Calu3 (cell line): ENCODE measurements at regions not wholly inside any gene's neighbourhood (a gene's known extent, or its start where the extent isn't known, plus 50 kb on each side); places are given as distances from the start of the nearest gene placed in this dataset.

Source experiments
- BruUV-seq: library from RNA; stranded (reverse); fragments of 400-500 nt; replicated peaks from 2 replicates; lab custom pipeline; 2021; lab: Mats Ljungman, UMichigan
- CTCF ChIA-PET: fragments of 300-600 bp; sonication (Branson Sonifier 250); formaldehyde crosslinking; loops from one replicate; lab custom pipeline; 2022; ENCODE audit warnings: antibody characterized with exemption; lab: Charles Lee
- DNase-seq: peaks from one replicate; pipeline ENCODE4 v3.0.0; 2022
- H3K27ac Mint-ChIP-seq: one replicate; pipeline ENCODE4 v1.8.0; 2022; ENCODE audit warnings: mixed read lengths; ENCODE audit not compliant: unreplicated experiment
- H3K27me3 Mint-ChIP-seq: one replicate; pipeline ENCODE4 v1.8.0; 2022; ENCODE audit warnings: mixed read lengths; ENCODE audit not compliant: unreplicated experiment
- H3K36me3 Mint-ChIP-seq: one replicate; pipeline ENCODE4 v1.8.0; 2022; ENCODE audit warnings: mild to moderate bottlenecking, moderate library complexity, mixed read lengths; ENCODE audit not compliant: insufficient read depth, unreplicated experiment
- H3K4me1 Mint-ChIP-seq: one replicate; pipeline ENCODE4 v1.8.0; 2022; ENCODE audit warnings: mild to moderate bottlenecking, low read depth, mixed read lengths; ENCODE audit not compliant: unreplicated experiment
- H3K4me3 Mint-ChIP-seq: one replicate; pipeline ENCODE4 v1.8.0; 2022; ENCODE audit warnings: mild to moderate bottlenecking, low read depth, moderate library complexity, mixed read lengths; ENCODE audit not compliant: unreplicated experiment
- H3K9me3 Mint-ChIP-seq: one replicate; pipeline ENCODE4 v1.8.0; 2022; ENCODE audit warnings: low read depth, mixed read lengths; ENCODE audit not compliant: unreplicated experiment
- intact Hi-C: fragments of 100-400 bp; cut with micrococcal nuclease; formaldehyde crosslinking; loops from one replicate; pipeline ENCODE4 v1.10.0; 2022; ENCODE audit not compliant: unreplicated experiment
- TF ChIP-seq, protein P1 (sequence below): fragments of 200-600 bp; IDR thresholded peaks from one replicate; pipeline ENCODE4 v1.8.0; 2022; ENCODE audit warnings: antibody characterized with exemption; ENCODE audit not compliant: unreplicated experiment

DNA sequence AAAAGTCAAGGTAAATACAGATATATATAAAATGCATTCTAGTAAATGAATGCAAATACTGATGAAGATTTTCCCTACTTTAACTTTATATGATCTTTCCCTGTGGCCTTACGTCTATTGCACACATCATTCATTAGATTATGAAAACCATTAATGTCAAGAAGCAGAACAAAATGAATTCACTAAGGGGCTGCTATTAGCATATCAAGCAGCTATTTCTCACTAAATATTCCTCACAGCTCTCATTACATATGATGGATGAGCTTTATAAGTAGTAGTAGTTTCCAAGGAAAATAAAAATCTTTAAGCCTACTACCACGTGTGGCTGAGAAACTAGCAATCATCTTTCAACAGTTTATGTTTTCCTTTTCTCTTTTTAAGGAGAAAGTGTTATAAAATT is 702.8 kb upstream of the SLC39A10 start:
- H3K4me3 Mint-ChIP-seq, result no peak overlapping the region
- no peaks in the 10 kb centered on the region for H3K27me3 Mint-ChIP-seq
- no peaks in the 10 kb centered on the region for H3K36me3 Mint-ChIP-seq
- H3K27ac Mint-ChIP-seq, result no peak overlapping the region
- no TSS peak for BruUV-seq
- intact Hi-C loops, result no loop called here
- peaks cover 12% of the 10 kb centered on the region for H3K9me3 Mint-ChIP-seq
- no peak for DNase-seq
- H3K4me1 Mint-ChIP-seq, result no peaks in the 10 kb centered on the region
- TF ChIP-seq, protein P1, sequence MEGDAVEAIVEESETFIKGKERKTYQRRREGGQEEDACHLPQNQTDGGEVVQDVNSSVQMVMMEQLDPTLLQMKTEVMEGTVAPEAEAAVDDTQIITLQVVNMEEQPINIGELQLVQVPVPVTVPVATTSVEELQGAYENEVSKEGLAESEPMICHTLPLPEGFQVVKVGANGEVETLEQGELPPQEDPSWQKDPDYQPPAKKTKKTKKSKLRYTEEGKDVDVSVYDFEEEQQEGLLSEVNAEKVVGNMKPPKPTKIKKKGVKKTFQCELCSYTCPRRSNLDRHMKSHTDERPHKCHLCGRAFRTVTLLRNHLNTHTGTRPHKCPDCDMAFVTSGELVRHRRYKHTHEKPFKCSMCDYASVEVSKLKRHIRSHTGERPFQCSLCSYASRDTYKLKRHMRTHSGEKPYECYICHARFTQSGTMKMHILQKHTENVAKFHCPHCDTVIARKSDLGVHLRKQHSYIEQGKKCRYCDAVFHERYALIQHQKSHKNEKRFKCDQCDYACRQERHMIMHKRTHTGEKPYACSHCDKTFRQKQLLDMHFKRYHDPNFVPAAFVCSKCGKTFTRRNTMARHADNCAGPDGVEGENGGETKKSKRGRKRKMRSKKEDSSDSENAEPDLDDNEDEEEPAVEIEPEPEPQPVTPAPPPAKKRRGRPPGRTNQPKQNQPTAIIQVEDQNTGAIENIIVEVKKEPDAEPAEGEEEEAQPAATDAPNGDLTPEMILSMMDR, result no peak
- CTCF ChIA-PET, result no interaction called here

DNA sequence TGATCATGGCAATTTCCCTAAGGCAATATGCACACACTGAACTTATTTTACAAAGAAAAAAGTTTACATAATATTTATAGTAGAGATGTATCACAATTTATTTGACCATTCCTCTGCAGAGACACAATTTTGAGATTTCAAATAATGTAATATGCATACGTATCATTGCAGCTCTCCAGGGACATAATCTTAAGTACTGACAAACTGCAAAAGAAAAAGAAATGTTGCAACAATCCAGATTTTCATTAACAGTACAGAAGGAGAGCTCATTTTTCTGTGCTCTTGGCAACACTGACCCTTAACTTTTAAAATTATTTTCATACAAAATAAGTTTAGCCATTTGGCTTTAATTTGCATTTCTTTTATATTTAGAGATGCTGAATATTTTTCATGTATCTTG is 710.2 kb upstream of the SLC39A10 start:
- Mint-ChIP-seq H3K27ac (no peak overlapping the region), H3K4me1 (no peaks in the 10 kb centered on the region), H3K36me3 (no peaks in the 10 kb centered on the region), H3K4me3 (no peak overlapping the region), H3K9me3 (no peaks in the 10 kb centered on the region), H3K27me3 (no peaks in the 10 kb centered on the region)
- CTCF ChIA-PET, result no interaction called here
- TF ChIP-seq, protein P1, result no peak
- DNase-seq, result no peak
- no TSS peak for BruUV-seq
- intact Hi-C loops, result no loop called here

DNA sequence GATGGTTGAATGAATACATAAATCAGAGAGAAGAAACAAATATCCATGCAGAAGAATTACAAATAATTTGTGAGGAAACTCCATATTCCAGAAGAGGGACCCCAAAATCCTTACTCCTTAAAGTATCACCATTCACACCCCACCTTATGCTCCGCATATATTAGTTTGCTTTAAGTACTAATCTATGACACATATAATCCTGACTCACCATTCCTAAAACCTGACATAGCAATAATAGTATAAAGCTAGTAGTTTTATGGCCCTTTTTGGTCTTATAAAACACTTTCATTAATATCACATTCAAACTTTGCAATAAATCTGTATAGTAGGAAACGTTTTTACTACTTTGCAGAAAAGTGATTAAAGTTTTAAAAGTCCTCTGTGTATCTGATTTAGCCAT is 719.0 kb upstream of the SLC39A10 start:
- no peaks in the 10 kb centered on the region for H3K36me3 Mint-ChIP-seq
- no TSS peak for BruUV-seq
- H3K9me3 Mint-ChIP-seq, result peaks cover 5% of the 10 kb centered on the region
- TF ChIP-seq, protein P1, result no peak
- no peak overlapping the region for H3K27ac Mint-ChIP-seq
- H3K4me3 Mint-ChIP-seq, result no peak overlapping the region
- H3K4me1 Mint-ChIP-seq, result no peaks in the 10 kb centered on the region
- CTCF ChIA-PET, result no interaction called here
- DNase-seq, result no peak
- no peaks in the 10 kb centered on the region for H3K27me3 Mint-ChIP-seq
- intact Hi-C loops, result no loop called here

DNA sequence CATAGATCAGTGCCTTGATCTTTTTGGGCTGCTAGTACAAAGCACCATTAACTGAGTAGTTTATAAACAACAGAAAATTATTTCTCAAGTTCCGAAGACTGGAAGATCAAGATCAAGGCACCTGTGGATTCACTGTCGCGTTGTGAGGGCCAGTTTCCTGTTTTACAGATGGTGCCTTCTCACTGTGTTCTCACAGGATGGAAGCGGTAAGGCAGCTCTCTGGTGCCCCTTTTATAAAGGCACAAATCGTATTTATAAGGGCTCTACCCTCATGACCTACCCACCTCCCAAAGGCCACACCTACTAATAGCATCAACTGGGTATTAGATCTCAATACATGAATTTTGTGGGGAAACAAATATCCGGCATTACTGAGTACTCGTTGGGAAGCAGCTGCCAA is 729.5 kb upstream of the SLC39A10 start:
- Mint-ChIP-seq H3K27ac (no peak overlapping the region), H3K4me3 (no peak overlapping the region), H3K36me3 (no peaks in the 10 kb centered on the region), H3K4me1 (no peaks in the 10 kb centered on the region), H3K9me3 (no peaks in the 10 kb centered on the region), H3K27me3 (no peaks in the 10 kb centered on the region)
- no TSS peak for BruUV-seq
- intact Hi-C loops, result no loop called here
- no peak for DNase-seq
- TF ChIP-seq, protein P1, result no peak
- CTCF ChIA-PET, result no interaction called here
